Osteocyte (in vitro differentiated cells): ENCODE measurements at regions not wholly inside any gene's neighbourhood (a gene's known extent, or its start where the extent isn't known, plus 50 kb on each side); places are given as distances from the start of the nearest gene placed in this dataset.

Source experiments
- DNase-seq: peaks from one replicate; pipeline ENCODE4 v3.0.0; 2021; ENCODE audit warnings: mixed read lengths; ENCODE audit not compliant: unreplicated experiment; ENCODE audit errors: extremely low spot score
- H3K27ac Mint-ChIP-seq: one replicate; pipeline ENCODE4 v1.8.0; 2021; ENCODE audit warnings: mild to moderate bottlenecking, mixed read lengths; ENCODE audit not compliant: unreplicated experiment
- H3K27me3 Mint-ChIP-seq: one replicate; pipeline ENCODE4 v1.8.0; 2021; ENCODE audit warnings: mixed read lengths; ENCODE audit not compliant: unreplicated experiment
- H3K36me3 Mint-ChIP-seq: one replicate; pipeline ENCODE4 v1.8.0; 2021; ENCODE audit warnings: mixed read lengths; ENCODE audit not compliant: unreplicated experiment
- H3K4me1 Mint-ChIP-seq: one replicate; pipeline ENCODE4 v1.8.0; 2021; ENCODE audit warnings: mixed read lengths; ENCODE audit not compliant: unreplicated experiment
- H3K4me3 Mint-ChIP-seq: one replicate; pipeline ENCODE4 v1.8.0; 2021; ENCODE audit warnings: mild to moderate bottlenecking, moderate library complexity, mixed read lengths; ENCODE audit not compliant: unreplicated experiment
- H3K9me3 Mint-ChIP-seq: one replicate; pipeline ENCODE4 v1.8.0; 2021; ENCODE audit warnings: mixed read lengths; ENCODE audit not compliant: unreplicated experiment
- TF ChIP-seq, protein P1 (sequence below): fragments of 200-600 bp; sonication (generic); IDR thresholded peaks from 2 replicates; pipeline ENCODE4 v1.5.0; 2021; ENCODE audit warnings: antibody characterized with exemption, mild to moderate bottlenecking, moderate library complexity

DNA sequence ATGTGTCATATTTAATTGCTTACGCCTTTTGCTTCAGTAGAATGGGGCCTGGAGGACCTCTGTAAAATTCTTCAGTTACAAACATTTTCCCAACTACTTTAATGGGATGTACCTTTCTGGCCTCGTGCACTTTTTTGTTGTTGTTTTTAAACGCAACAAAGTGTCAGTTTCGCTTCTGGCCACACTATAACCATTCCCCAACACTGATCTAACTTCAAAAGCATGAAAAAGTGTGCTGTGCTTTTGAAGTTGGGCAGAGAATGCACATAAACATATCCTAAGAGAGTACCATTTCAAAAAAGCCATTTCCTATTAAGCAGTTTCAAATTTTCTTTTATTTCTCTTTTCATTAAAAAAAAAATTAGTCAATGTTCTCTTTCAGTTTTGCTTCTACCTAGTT is 435.8 kb downstream of the CNTN6 start:
- H3K36me3 Mint-ChIP-seq, result no peaks in the 10 kb centered on the region
- no peak overlapping the region for H3K4me3 Mint-ChIP-seq
- H3K27me3 Mint-ChIP-seq, result no peaks in the 10 kb centered on the region
- no peak for DNase-seq
- TF ChIP-seq, protein P1, sequence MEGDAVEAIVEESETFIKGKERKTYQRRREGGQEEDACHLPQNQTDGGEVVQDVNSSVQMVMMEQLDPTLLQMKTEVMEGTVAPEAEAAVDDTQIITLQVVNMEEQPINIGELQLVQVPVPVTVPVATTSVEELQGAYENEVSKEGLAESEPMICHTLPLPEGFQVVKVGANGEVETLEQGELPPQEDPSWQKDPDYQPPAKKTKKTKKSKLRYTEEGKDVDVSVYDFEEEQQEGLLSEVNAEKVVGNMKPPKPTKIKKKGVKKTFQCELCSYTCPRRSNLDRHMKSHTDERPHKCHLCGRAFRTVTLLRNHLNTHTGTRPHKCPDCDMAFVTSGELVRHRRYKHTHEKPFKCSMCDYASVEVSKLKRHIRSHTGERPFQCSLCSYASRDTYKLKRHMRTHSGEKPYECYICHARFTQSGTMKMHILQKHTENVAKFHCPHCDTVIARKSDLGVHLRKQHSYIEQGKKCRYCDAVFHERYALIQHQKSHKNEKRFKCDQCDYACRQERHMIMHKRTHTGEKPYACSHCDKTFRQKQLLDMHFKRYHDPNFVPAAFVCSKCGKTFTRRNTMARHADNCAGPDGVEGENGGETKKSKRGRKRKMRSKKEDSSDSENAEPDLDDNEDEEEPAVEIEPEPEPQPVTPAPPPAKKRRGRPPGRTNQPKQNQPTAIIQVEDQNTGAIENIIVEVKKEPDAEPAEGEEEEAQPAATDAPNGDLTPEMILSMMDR, result no peak
- peaks cover 10% of the 10 kb centered on the region for H3K9me3 Mint-ChIP-seq
- no peak overlapping the region for H3K27ac Mint-ChIP-seq
- peaks cover 16% of the 10 kb centered on the region for H3K4me1 Mint-ChIP-seq

DNA sequence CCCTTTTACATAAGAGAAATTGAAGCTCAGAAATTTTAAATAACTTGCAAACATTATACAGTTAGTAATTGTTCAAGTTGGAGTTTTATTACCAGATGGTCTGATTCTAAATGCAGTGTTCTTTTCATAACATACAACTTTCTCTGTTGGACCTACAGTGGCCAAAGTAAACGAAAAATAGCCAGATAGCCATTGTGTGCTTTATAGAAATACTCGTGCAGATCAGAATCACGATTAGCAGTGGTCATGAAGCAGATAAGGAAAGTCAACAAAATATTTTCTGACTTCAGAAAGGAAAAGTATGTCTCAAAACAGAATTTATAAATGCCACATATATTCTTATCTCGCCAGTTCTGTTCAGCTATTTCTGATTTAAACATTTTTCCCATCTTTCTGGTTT is 436.9 kb downstream of the CNTN6 start:
- TF ChIP-seq, protein P1, result no peak
- H3K27ac Mint-ChIP-seq, result no peak overlapping the region
- peaks cover 9% of the 10 kb centered on the region for H3K9me3 Mint-ChIP-seq
- H3K4me1 Mint-ChIP-seq, result peaks cover 16% of the 10 kb centered on the region
- H3K27me3 Mint-ChIP-seq, result no peaks in the 10 kb centered on the region
- no peaks in the 10 kb centered on the region for H3K36me3 Mint-ChIP-seq
- no peak for DNase-seq
- H3K4me3 Mint-ChIP-seq, result no peak overlapping the region

DNA sequence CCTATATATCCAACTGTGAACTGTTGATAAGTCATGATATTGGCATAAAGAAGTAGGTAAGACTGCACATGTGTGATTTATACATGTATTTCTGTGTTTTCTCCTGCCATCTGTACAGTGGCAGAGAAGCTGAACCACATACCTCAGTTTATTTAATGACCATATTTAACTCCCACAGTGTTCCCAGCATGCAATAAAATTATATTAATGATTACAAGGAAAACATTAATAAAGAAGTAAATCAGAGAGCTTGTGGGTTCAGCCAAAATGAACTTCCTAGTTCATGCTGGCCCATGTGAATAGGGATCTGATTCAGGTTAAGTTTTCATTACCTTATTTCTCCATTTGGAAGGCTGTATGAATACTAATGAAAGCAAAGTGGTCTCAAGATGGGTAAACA is 439.2 kb downstream of the CNTN6 start:
- DNase-seq, result no peak
- no peak overlapping the region for H3K4me3 Mint-ChIP-seq
- H3K4me1 Mint-ChIP-seq, result peaks cover 16% of the 10 kb centered on the region
- TF ChIP-seq, protein P1, result no peak
- no peak overlapping the region for H3K27ac Mint-ChIP-seq
- no peaks in the 10 kb centered on the region for H3K27me3 Mint-ChIP-seq
- H3K36me3 Mint-ChIP-seq, result no peaks in the 10 kb centered on the region
- H3K9me3 Mint-ChIP-seq, result peaks cover 14% of the 10 kb centered on the region

DNA sequence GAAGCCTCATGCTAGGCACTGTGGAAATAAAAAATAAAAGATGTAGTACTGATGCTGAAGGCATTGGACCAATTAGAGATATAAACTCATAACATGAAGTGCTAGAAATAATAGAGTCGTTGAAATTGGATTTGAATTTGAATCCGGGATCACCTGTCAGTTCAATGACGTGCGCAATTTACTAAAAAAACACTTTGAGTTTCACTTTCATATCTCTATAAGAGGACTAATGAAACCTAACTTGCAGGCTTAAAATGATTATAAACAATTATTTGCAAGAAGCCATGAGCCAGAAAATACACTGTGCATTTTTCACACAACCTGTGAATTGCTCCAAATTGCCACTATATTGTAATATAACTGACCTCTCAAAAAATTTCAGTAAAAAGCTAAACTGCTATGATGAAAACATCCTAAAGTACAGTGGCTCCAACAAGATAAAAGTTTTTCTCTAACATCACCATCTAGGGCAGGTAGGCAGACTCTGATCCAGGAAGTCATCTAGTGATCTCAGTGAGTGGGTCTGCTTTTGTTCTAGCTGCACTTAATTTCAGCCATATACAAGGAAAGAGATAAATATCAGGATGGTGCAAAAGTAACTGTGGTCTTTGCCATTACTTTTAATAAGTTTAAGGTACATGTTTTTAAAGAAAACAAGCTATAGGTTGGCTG is 440.2 kb downstream of the CNTN6 start:
- TF ChIP-seq, protein P1, result no peak

DNA sequence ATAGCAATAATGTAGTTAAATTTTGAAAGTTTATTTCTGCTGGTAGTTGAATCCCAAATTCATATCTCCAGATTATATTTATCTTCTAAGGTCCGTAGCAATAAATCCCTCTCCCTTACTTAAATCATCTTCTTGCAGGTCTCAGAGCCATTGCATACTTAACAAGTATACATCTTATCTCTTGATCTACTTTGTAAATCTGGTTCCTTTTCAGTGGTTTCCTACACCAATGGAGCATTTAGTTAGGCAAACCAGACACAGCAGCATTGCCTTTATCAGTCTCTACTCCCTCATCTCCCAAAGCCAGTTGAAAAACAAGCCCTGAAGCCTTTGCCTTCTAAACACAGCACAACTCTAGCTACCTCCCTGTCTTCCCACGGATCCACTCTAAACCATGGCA is 440.9 kb downstream of the CNTN6 start:
- no peak overlapping the region for H3K27ac Mint-ChIP-seq
- H3K9me3 Mint-ChIP-seq, result peaks cover 12% of the 10 kb centered on the region
- DNase-seq, result no peak
- H3K4me1 Mint-ChIP-seq, result peaks cover 16% of the 10 kb centered on the region
- no peaks in the 10 kb centered on the region for H3K36me3 Mint-ChIP-seq
- no peaks in the 10 kb centered on the region for H3K27me3 Mint-ChIP-seq
- no peak overlapping the region for H3K4me3 Mint-ChIP-seq
- TF ChIP-seq, protein P1, result no peak

More for the DNA sequence above, 440.2 kb downstream of the CNTN6 start:
- no peaks in the 10 kb centered on the region for H3K36me3 Mint-ChIP-seq
- H3K4me1 Mint-ChIP-seq, result peaks cover 16% of the 10 kb centered on the region
- no peak overlapping the region for H3K27ac Mint-ChIP-seq
- peaks cover 15% of the 10 kb centered on the region for H3K9me3 Mint-ChIP-seq
- no peak overlapping the region for H3K4me3 Mint-ChIP-seq
- no peak for DNase-seq
- no peaks in the 10 kb centered on the region for H3K27me3 Mint-ChIP-seq
